GM21381 (cell line): ENCODE measurements at regions not wholly inside any gene's neighbourhood (a gene's known extent, or its start where the extent isn't known, plus 50 kb on each side); places are given as distances from the start of the nearest gene placed in this dataset.

Experiments
- ATAC-seq: cut with Tn5 transposase; IDR thresholded peaks from one replicate; pipeline ENCODE4 v1.9.1; 2021; ENCODE audit warnings: mild to moderate bottlenecking, moderate library complexity; ENCODE audit not compliant: unreplicated experiment

DNA sequence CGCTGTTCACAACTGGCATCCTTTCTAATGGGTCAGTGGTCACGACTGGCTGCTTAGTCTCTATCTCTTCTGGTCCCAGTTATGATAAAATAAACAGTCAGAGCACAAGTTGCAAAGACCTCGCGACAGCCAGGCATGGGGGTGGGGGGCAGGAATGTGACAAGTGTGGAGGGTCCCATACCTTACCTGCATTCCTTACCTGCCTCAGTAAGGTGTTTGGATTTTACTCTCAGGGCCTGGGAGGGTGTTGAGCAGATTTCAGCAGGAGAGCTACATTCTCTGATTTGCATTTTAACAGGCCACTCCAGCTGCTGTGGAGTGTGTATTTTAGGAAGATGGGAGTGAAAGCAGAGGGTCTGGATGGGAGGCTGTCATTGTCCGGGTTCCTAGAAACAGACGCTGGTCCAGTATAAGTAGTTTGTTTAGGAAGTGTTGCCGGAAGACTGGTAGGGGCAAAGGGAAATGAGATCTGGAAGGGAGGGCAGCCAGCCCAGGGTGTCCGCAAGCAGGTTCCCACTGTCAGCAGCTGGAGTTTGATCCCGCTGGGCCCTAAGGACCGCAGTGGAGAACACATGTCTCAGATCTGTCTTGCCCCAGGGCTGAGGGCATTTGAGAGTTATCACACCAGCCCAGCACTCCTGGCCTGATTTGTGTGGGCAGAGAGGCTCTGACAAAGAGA, 920.0 kb downstream of the UQCRFS1 start:
- ATAC-seq, result no peak

DNA sequence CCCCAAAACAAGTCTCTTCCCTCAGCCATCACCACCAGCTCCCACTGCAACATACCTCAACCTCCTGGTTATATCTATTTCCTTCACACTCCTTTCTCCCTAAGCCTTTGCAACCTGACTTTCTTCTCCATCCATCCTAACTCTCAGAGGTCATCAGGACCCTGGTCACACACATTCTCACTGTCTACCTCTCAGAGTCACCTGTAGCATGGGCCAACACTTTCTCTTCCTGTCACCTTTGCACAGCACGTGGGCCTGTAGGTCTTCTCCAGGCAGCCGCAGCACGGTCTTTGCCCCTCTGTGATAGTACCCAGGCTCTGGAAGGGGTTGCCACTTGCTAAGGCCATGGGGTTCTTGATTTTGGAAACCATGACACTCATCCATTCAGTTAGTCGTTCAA, 921.1 kb downstream of the UQCRFS1 start:
- no peak for ATAC-seq

DNA sequence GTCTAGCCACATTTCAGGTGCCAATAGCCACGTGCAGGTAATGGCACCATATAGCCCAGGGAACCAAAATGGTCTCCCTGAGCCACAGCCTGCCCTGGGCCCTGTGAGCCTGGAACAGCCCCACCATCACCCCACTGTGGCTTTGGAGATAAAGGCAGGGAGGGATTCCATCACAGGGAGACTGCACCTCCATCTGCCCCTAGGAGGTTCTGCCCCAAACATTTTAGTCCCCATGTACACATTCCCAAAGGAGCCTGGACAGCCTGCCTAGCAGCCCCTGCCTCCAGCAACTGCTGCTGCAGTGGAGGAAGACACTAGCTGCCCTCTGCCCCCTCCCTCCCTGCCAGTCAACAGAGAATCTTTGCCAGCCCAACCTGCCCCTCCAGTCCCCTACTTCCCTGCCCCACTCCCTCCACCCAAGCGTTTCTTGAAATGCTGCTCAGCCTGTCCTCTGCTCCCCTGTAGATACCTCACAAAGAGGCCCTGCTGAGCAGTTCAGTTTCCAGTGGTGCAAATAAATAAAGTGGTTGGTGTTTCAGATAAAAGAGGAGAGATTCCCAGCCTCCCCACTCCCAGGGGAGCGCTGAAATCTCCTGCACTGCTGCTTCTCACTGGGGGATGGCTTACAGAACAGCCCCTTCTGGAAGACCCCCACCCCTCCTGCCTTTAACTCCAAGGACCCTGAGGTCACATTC, 921.8 kb downstream of the UQCRFS1 start:
- no peak for ATAC-seq

DNA sequence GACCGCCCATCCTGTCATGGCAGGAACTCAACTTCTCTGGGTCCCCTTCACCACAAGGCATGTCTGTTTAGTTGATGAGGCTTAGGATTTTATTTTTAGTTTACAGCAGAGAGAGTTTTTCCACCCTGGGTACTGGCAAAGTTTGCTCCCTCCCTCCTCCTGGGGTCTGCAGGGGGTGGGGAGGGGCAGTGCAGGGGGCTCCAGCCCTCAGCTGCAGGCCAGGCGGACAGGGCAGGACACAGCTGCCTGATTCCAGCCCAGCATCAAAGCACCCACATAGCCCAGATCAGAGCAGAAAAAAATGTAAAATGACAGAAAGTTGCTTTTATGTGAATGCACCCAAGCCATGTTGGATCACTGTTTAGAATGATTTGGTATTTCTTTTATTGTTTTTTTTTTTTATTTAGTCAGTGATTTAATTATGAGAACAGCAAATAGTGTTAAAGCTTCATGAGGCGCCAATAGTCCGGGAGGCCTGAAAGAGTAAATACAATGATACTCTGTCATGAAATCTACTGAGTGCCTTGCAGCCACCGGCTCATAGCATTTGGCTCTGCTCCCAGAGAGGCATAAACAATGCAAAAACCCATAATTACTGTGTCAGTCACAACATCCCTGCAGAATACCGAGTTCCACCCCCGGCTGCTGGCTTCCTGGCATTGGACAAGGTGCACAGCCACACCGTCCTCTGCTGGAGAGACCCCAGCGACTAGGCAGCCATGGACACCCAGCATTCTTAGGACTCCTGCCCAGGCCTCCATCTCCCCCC, 923.5 kb downstream of the UQCRFS1 start:
- ATAC-seq, result no peak

DNA sequence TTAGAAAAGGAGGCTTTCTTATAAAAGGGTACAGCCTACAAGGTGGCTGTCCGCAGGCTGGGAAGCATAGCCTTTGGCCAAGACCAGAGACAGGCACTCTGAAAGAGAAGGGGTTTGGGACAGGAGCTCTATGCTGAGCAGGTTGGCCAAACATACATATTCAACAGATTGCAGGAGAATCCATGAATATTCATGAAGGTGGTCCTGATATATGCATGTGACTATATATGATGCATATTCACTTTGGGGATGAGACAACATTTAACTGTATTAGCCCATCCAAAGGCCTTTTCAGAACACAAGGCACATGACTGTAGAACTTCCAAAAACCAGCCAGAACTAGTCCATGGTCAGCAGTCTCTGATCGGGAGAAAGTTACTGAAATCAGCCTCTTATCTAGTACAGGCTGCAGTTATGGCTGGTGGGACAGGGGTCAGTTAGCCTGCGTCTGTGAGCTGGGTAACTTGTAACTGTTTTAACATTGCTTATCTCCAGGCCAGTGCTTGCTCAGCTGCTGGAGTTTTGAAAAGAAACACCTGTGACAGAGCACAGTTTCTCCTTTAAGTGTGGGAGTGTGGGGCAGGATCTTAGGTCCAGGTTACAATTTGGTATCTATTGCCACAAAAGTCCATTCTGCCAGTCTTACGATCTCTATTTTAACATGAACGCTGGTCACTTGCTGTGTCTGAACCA, 924.2 kb downstream of the UQCRFS1 start:
- ATAC-seq, result no peak

DNA sequence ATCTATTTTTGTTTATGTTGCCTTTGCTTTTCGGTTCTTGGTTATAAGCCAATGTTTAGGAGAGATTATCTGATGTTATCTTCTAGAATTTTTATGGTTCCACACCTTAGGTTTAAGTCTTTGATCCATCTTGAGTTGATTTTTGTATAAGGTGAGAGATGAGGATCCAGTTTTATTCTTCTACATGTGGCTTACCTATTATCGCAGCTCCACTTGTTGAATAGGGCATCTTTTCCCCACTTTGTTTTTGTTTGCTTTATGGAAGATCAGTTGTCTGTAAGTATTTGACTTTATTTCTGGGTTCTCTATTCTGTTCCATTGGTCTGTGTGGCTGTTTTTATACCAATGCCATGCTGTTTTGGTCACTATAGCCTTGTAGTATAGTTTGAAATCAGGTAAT, 927.0 kb downstream of the UQCRFS1 start:
- ATAC-seq, result no peak

DNA sequence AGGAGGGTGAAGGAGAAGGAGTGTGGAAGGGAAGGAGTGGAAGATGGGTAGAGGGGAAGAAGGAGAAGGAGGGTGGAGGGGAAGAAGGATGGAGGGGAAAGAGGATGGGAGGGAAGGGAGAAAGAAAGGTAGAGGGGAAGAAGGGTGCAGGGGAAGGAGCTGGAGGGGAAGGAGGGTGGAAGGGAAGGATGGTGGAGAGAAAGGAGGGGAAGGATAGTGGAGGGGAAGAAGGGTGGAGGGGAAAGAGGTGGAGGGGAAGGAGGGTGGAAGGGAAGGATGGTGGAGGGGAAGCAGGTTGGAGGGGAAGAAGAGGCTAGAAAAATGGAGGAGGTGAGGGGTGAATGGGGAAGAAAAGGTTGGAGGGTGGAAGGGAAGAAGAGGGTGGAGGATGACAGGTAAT, 927.9 kb downstream of the UQCRFS1 start:
- no peak for ATAC-seq

DNA sequence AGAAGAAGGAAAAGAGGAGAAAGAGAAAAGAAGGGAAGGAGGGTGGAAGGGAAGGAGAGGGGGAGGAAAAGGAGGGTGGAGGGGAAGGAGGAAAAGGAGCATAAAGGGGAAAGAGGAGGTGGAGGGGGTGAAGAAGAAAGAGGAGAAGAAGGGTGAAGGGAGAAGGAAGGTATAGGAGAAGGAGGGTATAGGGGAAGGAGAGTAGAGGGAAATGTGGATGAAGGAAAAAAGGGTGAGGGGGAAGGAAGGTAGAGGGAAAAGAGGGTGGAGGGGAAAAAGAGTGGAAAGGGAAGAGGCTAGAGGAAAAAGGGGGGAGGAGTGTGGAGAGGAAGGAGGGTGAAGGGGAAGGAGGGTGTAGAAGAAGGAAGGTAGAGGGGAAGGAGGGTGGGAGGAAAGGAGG, 928.6 kb downstream of the UQCRFS1 start:
- no peak for ATAC-seq

DNA sequence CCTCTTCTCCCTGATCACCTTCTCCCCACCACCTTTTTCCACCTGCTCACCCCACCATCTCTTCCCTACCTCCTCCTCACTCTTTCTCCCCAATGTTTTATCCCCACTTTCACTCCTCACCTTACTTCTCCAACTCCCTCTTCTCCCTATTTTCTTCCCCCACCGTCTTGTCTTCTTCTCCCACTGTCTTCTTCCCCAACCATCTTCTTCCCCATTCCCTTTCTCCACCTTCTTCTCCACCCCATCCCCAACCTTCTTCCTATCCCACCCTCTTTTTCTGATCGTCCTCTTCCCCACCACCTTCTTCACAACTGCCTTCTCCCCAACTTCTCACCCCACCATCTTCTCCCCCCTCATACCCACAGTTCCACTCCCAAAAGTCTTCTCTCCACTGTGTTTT, 929.4 kb downstream of the UQCRFS1 start:
- no peak for ATAC-seq

DNA sequence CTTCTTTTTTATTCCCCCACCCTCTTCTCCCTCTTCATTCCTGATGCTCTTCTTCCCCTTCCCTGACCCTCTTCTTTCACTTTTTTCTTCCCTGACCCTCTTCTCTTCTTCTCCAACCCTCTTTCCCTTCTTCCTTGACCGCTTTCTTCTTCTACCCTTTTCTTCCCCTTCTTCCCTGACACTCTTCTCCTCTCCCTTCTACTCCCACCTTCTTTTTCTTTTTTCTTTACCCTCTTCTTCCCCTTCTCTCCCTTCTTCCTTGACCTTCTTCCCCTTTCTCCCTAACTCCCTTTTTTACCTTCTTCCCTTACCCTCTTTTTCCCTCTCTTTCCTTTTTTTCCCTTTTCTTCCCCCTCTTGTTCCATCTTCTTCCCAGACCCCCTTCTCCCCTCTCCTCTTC, 931.3 kb downstream of the UQCRFS1 start:
- no peak for ATAC-seq

DNA sequence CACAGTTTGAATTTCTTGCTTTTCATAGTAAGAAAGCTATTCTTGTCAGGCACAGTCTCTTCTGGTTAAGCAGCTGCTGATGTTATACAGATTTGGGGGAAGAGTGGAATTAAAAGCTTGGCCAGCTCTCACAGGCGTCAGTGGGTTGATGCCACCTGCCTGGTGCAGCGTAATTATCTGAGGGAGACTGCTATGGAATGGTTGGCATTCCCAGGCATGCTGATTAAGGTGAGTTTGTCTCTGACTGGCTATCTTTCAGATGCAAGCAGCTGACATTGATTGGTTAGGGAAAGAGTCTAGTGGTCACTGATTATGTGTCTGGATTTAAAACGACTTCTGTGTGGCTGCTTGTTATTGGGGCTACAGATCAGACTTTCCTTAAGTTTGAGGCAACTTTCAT, 948.4 kb downstream of the UQCRFS1 start:
- no peak for ATAC-seq

DNA sequence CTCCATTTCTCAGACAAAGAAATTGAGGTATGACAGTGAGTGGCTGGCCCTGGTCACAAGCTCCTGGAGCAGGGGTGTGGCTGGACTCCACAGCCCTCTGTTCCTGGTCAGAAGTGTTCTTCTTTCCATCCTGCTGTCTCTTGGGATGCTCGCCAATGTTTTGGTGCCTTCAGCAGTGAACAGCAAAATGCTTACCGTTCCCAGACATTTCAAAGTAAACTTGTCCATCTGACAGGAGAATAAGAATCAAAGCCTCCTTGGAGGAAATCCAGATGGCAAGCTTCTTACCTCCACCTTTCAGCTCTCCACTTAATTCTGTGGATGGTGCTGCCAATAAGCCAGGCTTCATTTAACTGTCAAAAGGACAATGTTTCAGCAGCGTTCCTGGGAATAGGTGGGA, 954.1 kb downstream of the UQCRFS1 start:
- ATAC-seq, result no peak

DNA sequence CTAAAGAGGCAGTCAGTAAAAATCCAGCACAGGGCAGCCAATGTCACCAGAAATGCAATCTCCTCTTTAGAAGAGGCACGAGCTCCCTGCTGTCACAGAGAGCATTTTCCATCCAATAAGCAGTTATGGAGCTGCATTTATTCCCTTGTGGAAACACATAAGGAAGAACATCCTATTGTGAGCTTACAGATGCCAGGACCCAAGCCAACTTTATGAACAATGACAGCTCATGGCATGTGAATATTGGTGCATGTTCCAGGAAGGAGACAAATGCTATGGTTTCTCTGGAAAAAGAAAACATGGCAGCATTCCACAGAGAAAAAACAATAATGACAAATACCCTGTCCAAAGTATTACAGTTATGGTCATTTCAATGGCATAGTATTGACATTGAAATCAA, 955.6 kb downstream of the UQCRFS1 start:
- no peak for ATAC-seq

DNA sequence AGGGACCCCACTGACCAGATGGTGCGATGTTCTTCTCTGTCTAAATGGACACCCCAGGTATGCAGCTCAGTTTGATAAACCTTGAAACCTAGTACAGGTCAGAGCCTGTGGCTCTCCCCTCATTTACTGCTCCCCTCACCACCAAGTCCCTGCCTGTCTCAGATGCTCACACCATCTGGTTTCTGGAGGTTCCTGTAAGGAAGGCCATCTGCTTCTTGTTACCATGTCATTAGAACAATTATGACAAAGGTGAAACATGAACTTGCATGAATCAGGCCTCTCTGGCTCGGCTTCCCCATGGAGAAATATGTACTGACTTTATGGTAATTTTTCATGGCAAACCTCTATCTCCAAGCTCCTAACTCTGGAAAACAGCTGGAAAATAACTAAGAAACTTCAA, 965.7 kb downstream of the UQCRFS1 start:
- ATAC-seq, result no peak

DNA sequence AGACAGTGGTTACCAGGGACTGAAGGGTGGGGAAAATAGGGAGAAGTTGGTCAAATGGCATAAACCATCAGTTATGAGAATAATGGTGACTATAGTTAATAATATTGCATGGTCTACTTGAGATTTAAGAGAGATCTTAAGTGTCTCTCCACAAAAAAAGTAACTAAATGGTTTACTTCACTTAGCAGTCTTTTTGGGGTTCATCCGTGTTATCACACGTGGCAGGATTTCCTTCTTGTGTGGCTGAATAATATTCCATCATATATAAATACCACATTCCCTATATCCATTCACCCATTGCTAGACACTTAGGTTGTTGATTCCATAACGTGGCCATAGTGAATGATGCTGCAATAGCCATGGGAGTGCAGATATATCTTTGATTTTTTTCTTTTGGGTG, 967.0 kb downstream of the UQCRFS1 start:
- ATAC-seq, result no peak

DNA sequence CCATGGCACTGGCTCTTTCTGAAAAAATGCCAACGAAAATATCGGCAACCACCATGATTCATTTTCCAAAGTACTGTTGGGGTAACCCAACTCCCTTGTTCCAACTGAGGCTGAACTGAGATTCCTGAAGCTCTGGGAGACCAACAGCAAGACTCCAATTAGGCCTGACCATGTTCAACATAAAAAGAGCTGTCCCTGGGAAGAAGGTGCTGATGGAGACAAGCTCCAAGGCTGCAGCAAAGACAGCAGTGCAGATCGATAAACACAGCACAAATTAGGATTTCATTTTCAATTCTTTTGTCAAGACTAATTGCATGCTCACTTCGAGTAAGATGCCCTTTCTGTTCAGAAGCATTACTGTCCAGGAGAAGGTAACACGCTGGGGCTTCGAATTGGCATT, 968.0 kb downstream of the UQCRFS1 start:
- ATAC-seq, result no peak

DNA sequence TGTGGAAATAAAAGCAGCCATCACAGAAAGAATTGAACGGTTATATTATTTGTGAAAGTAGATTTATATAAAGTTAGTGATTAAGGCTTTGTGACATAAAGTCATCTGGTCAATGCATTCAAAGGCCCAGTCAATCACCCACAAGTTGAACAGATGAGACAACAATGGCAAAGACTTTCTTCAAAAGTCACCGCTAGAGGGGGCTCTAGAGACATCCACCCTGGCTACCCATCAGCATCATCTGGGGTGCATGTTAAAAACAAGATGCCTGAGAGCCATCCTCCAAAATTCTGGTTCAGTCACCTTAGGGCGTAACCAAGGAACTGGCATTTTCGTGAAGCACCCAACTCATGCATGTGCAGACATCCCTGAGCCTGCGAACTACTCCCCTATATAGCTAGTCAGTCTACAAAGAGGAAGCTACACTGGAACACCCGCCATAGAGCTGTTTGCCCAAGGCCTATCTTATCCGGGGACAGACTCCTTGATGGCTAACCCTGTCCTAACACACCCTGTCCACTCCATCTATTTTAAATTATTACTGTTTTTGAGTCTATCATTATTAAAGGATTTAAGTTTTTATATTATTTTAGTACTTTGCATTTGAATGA, 970.5 kb downstream of the UQCRFS1 start:
- ATAC-seq, result no peak

DNA sequence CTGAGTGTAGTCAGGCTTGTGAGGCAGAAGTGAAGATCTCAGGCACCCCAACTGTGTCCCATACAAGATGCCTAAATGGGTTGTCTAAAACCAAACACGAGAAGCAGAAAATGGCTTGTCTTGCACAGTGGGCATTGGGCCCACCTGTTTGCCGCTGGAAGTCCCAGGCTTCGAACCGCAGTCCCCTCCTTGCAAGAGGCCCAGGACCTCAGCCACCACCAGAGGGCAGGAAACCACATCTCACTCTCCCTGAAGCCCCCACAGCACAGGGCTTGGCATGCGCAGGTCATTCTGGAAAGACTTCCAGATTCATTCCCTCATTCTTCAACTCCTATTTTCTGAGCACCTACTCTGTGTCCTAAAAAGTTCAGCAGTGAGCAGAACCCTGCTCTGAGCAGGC, 973.7 kb downstream of the UQCRFS1 start:
- ATAC-seq, result no peak

DNA sequence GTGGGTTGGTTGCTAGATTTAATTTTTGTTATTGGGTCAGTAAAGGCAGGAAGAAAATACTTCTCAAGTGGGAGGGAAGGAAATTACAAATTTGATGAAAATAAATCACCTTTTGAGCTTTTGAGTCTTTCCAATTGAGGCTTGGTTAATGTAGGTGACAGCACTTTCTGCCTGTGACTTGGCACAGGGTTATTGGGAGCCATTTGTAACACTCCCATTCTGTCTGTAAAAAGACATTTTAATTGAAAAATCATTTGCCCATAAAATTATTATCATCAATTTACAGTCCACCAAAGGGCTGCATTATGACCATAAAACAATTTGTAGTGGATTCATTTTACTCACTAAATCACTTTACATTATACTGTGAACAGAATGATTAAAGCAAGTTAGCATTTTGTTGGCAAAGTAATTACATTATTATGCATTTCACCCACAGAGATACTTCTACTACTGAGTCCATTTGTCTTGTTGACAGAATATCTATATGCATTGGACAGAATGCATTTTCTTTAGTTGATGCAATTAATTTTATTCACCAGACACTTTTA, 974.6 kb downstream of the UQCRFS1 start:
- no peak for ATAC-seq

DNA sequence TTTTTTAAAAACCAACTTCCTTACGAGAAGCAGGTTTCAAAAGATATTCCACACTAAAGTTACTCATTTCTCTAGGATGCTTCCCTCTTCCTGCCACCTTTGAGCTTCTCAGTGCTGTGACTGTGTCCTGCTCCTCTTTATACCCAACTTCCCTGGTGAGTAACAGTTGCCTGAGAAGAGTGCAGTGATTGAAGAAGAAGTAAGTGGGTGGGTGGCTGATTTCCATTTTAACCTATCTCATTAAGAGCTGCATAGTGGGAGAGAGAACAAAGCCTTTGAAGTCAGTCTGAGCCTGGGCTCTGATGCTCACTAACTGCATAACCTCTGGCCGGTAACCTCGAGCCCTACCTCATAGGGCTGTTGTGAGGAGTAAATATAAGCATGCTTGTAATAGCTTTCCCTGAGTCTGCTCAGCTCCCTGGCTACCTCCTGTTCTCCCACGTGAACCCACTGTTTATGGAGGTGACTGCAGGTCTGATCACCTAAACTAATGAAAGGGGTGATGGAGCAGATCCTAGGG, 977.3 kb downstream of the UQCRFS1 start:
- ATAC-seq, result no peak

DNA sequence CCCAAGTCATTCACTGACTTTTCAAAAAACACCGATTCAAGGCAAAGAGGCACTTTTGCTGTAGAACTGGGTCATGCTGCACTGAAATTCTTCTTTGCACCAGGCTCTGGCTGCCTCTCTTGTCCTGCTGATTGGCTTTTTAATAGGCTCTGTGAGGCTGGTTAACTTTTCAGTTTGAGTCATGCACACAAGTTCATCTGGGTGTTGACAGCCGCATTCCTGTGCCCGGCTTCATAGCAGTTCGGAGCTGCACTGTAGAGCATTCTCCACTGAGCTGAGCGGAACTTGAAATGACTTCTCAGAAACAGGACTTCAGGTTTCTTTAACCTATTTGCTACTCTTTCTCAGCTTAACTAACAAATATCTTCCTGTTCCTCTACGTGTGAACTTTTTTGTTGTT, 978.3 kb downstream of the UQCRFS1 start:
- ATAC-seq, result no peak
